Frontal cortex (tissue), 3 donors: ENCODE measurements at regions not wholly inside any gene's neighbourhood (a gene's known extent, or its start where the extent isn't known, plus 50 kb on each side); places are given as distances from the start of the nearest gene placed in this dataset.

Experiments
- DNase-seq, 2 donors: peaks; one replicate each; pipeline ENCODE4 v3.0.0; 2012; ENCODE audit warnings: low spot score in 2 of 2
- FAIRE-seq: peaks from 2 replicates; lab custom pipeline; 2012; peaks lifted over from hg19 to GRCh38; lab: Jason Lieb, UNC
- donor health status: control.
- donor health status: control.
- donor health status: control.

GRCh38 chr3:176741664-176742047 is 455.6 kb downstream of the TBL1XR1 start:
- DNase-seq (no peak), FAIRE-seq (no peak)

- DNase-seq (no peak), FAIRE-seq (no peak)
These were observed 456.2 kb downstream of the TBL1XR1 start for GRCh38 chr3:176740906-176741663.

GRCh38 chr3:176739159-176739558 is 458.1 kb downstream of the TBL1XR1 start:
- FAIRE-seq (no peak), DNase-seq (no peak)

GRCh38 chr3:176737480-176738110 is 459.7 kb downstream of the TBL1XR1 start:
- no peak for DNase-seq
- FAIRE-seq: no peak

GRCh38 chr3:176734146-176734545 is 463.1 kb downstream of the TBL1XR1 start:
- FAIRE-seq: no peak

GRCh38 chr3:176724394-176724759 is 472.9 kb downstream of the TBL1XR1 start:
- DNase-seq: no peak
- no peak for FAIRE-seq

More at GRCh38 chr3:176734146-176734545, 463.1 kb downstream of the TBL1XR1 start:
- DNase-seq: no peak

GRCh38 chr3:176723758-176724393 is 473.4 kb downstream of the TBL1XR1 start:
- FAIRE-seq: no peak
- DNase-seq: no peak

GRCh38 chr3:176714034-176714433 is 483.2 kb downstream of the TBL1XR1 start:
- DNase-seq: no peak
- FAIRE-seq: no peak

- no peak for DNase-seq
- FAIRE-seq: no peak
These were observed 485.1 kb downstream of the TBL1XR1 start for GRCh38 chr3:176712191-176712590.

GRCh38 chr3:176699288-176699687 is 498.0 kb downstream of the TBL1XR1 start:
- DNase-seq (no peak), FAIRE-seq (no peak)

GRCh38 chr3:176697284-176697889 is 499.9 kb downstream of the TBL1XR1 start:
- DNase-seq (no peak), FAIRE-seq (no peak)

- DNase-seq (no peak), FAIRE-seq (no peak)
These were observed 500.5 kb downstream of the TBL1XR1 start for GRCh38 chr3:176696816-176697215.

GRCh38 chr3:176692966-176693785 is 504.1 kb downstream of the TBL1XR1 start:
- DNase-seq: no peak
- FAIRE-seq: no peak

GRCh38 chr3:176692199-176692965 is 504.9 kb downstream of the TBL1XR1 start:
- FAIRE-seq (no peak), DNase-seq (no peak)

- FAIRE-seq: no peak
- no peak for DNase-seq
These were observed 507.0 kb downstream of the TBL1XR1 start for GRCh38 chr3:176690083-176690869.

GRCh38 chr3:176687754-176688153 is 509.5 kb downstream of the TBL1XR1 start:
- no peak for FAIRE-seq
- DNase-seq: no peak

- FAIRE-seq (no peak), DNase-seq (no peak)
These were observed 513.9 kb downstream of the TBL1XR1 start for GRCh38 chr3:176683382-176683781.
